ENCODE measurements at regions not wholly inside any gene's neighbourhood (a gene's known extent, or its start where the extent isn't known, plus 50 kb on each side); places are given as distances from the start of the nearest gene placed in this dataset.
"Not testable (repeated sequence)": the region's sequence is repeated elsewhere in the genome, so short reads cannot be mapped to it uniquely, and the experiment has no call there.

DNA sequence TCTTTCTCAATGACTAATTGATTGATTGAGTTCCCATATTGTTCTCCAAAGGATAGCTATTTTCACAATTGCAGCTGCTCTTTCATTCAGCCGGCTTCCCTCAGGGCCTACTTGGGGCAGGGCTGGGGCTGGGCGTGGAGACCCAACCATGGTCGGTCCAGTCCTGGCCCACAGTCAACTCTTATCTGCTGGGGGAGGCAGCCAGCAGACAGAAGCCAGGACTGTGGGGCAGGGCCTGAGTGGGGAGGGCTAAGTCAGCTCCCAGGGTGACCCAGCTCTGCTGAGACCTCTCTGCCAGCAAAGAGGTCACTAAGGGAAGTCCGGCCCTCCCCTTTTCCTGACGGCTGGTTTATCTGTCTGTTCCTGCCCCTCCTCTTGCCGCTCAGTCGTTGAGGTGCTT lies 735.2 kb downstream of the TBC1D22A start:
- no peak for FAIRE-seq

DNA sequence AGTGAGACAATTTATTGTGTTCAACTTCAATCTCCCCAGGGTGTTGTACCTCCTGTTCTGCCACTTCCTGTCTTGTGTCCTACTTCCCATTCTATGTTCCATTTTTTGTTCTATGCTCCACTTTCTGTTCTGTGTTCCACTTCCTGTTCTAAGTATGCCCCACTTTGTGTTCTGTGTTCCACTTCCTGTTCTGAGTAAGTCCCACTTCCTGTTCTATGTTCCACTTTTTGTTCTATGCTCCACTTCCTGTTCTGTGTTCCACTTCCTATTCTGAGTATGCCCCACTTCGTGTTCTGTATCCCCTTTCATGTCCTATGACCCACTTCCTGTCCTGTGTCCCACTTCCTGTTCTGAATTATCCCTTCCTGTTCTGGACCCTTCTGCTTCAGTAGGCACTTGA lies 732.7 kb downstream of the TBC1D22A start:
- no peak for FAIRE-seq

DNA sequence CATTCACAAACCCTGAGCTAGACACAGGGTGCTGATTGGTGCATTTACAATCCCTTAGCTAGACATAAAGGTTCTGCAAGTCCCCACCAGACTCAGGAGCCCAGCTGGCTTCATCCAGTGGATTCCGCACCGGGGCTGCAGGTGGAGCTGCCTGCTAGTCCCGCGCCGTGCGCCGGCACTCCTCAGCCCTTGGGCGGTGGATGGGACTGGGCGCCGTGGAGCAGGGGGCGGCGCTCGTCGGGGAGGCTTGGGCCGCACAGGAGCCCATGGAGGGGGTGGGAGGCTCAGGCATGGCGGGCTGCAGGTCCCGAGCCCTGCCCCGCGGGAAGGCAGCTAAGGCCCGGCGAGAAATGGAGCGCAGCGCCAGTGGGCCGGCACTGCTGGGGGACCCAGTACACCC lies 725.7 kb downstream of the TBC1D22A start:
- FAIRE-seq: not testable (repeated sequence)

DNA sequence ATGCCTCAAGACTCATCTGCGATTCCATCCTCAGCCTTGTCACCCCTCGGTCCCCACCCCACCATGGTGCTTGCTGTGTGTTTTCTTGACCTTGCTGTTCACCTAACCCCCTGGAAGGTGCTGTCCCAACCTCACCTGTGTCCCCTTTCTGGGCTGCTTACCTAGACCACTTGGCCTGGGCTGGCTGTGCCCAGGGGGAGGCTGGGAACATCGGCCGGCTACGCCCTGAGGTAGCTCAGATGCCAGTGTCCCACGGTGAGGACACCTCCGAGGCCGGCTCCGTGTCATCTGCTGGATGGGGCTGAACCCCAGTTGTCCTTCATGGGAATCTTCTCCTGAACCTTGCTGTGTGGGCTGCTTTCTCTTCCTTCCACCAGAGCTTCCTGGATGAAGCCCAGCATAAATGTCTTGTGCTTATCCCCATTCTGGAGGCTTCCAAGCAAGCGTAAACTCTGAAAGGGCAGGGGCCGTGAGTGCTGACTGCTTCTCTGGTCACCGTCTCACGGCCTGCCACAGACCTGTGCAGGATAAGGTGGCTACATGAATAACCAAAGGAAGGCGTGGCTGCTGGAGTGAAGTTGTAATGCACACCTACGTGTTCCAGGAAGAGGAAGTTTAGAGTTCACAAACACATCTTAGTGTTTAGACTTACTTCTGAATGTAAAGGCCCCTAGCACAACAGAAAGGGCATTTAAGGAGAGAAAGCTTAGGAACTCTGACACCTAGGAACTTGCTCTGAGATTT lies 724.3 kb downstream of the TBC1D22A start:
- FAIRE-seq: no peak

GRCh38 chr22:47484960-47485569 lies 722.6 kb downstream of the TBC1D22A start:
- no peak for FAIRE-seq

GRCh38 chr22:47476231-47476630 lies 713.8 kb downstream of the TBC1D22A start:
- no peak for FAIRE-seq

DNA sequence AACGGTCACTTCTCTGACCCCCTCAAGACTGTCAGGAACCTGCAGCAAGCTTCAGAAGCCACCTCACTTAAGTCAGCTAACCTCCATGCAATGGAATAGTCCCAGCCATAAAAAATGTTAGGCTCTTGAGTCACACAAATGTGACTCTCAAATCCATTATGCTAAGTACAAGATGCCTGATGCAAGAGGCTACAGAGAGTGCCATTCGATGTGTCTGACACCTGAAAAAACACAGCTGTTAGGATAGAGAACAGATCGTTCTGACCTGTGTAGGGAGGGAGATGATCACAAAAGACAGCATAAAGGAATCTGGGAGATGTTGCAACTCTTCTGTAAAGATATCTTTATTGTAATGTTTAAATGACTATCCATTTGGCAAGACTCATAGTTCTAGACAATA lies 712.4 kb downstream of the TBC1D22A start:
- FAIRE-seq: no peak

DNA sequence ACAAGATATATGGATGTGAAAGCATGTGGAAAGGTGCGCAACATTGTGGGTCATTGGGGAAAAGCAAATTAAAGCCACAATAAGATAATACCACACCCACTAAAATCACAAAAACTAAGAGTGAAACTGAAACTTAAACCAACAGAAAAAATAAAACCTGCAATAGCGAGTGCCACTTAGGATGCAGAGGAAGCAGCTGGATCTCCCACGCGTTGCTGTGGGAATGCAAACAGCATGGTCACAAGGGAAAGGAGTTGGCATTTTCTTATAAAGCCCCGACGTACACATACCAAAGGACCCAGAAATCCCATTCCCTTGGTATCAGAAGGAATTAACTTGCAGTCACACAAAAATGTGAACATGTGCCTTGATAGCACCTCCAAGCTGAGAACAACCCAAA lies 712.0 kb downstream of the TBC1D22A start:
- FAIRE-seq: no peak

GRCh38 chr22:47472636-47473035 lies 710.2 kb downstream of the TBC1D22A start:
- no peak for FAIRE-seq

- no peak for FAIRE-seq
These were observed 709.0 kb downstream of the TBC1D22A start for GRCh38 chr22:47471406-47471805.

DNA sequence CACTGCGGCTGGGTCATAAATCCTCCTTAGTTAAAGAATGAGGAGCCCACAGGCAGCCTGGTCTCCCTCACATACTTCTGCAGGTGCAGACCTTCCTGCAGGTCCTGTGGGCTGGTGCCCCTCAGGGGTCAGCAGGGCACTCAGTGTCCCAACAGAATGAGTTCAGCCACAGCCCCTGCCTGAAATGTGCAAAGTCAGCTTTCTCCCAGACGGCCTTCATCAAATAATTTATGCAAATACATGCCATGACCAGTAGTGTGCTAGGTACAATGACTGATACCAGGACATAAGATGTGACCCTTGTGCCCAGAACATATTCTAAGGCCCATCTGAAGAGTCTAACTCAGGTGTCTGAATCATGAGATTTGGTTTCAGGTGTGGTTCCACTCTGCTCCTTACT lies 703.4 kb downstream of the TBC1D22A start:
- no peak for FAIRE-seq

DNA sequence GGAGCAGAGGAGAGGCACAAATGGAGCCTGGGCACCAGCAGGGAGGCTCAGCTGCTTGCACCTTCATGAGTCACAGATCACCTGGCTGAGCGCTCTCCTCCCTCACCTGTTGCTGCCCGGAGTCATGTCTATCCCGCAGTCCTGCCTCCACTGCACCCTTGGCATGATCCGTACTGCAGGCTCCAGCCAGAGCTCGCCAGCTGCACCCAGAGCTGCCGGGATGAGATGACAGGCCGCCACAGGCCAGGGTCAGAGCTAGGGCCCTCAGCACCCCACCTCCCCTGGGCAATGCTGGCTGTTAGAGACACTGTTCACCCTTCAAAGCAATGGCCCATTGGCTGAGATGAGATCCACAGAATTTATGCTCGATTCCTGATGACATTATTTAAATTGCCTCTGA lies 702.8 kb downstream of the TBC1D22A start:
- FAIRE-seq: no peak

- no peak for FAIRE-seq
These were observed 700.8 kb downstream of the TBC1D22A start for GRCh38 chr22:47463220-47463619.

- FAIRE-seq: no peak
These were observed 698.4 kb downstream of the TBC1D22A start for GRCh38 chr22:47460861-47461260.

DNA sequence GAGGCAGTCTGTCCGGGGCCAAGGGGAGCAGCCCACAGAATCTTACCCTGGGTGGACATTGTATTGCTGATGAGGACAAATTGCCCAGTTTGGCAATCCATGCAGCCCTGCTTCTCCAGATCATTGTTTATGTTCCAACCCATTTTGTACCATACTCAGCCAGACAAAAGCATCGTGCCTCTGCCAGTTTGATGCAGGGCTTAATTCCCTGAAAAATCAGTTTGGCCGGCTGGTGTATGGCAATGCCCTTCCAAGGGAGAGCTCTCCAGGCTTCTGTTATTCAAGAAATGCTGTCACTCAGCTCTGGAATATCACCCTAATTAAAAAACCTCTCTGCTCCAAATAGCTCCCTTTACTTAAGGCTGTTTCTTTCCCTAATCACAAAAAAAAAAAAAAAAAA lies 697.7 kb downstream of the TBC1D22A start:
- FAIRE-seq: no peak

DNA sequence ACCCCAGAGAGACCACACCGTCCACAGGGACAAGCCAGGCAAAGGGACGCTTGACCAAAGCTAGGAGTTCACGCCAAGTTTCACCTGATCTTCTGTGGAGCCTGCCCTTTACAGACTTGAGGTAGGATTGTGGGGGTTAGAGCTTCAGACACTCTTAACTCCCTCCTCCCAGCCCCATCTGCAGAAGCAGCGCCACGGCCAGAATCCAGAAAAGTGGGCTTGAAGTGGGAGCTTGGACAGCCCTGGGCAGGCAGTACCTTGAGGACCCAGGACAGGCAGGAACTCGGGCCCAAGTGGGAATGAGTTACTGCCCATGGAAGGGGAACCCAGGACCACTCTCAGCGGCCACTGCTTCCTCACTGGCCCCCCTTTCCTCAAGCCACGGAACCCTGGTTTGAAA lies 695.9 kb downstream of the TBC1D22A start:
- FAIRE-seq: no peak

DNA sequence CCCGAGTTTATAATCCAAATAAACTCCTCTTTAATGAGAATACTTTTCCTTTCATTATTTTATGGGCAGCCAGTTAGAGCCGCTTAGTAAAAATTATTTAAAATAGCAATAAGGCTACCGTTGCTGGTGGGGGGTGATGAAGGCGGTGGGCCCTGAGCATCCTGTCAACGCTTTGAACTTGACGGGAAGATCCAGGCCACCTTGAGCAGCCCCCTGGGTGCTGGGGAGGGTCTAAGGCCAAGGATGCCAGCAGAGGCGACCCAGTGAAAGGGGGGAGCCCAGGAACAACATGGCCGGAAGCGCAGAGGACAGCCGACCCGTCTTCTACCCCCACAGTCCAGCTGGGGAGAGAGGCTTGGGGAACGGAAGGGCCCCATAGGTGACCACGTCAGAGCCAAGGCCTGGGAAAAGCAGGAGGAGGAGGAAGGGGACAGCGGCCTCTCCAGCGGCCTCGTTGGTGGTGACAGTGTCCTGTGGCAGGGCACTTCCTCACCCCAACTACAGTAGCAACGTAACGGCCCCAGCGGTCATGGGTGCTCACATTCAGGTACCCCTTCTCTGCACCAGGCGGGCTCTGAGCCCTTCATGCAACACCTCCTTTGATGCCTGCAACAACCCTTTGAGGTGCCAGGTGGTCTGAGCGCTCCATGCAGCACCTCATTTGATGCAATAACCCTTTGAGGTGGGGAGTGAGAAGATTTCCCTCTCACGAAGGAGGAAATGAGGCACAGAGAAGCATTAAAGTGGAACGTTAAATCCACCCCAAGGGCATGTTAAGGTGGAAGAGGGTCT lies 695.3 kb downstream of the TBC1D22A start:
- no peak for FAIRE-seq

- FAIRE-seq: no peak
These were observed 694.6 kb downstream of the TBC1D22A start for GRCh38 chr22:47457021-47457420.

- FAIRE-seq: no peak
These were observed 693.6 kb downstream of the TBC1D22A start for GRCh38 chr22:47456031-47456430.

- no peak for FAIRE-seq
These were observed 690.6 kb downstream of the TBC1D22A start for GRCh38 chr22:47453049-47453448.

- no peak for FAIRE-seq
These were observed 689.7 kb downstream of the TBC1D22A start for GRCh38 chr22:47452184-47452583.

GRCh38 chr22:47450876-47451475 lies 688.5 kb downstream of the TBC1D22A start:
- no peak for FAIRE-seq

DNA sequence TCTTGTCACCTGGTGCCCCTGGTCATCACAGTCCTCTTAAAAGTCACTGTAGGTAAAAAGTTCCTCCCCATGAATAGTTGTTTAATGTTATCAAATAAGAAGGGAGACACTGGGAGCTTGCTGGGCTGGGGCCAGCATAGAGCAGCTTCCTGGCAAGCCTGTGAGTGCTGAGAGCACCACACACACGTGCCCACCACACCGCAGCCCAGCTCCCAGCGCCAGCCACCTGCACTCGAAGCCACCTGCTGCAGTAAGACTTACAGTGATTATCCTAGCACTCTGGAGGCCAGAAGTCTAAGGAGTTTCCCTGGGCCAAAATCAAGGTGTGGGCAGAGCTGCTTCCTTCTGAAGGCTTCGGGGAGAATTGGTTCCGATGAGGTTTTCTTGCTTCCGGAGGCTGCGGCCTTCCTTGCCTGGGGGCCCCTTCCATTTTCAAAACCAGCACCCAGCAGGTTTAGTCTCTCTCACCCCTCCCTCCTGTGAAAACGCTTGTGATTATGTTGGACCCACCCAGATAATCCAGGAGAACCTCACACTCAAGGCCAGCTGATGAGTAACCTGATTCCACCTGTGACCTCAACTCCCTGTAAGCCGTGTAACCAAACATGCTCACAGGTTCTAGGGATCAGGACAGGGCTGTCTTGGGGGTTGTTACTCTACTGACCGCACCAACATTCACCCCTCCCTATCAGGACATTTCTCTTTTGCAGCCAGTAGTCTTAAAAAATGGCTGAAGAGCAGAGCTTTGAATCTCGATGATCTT lies 687.2 kb downstream of the TBC1D22A start:
- FAIRE-seq: no peak
